ENCODE measurements at regions not wholly inside any gene's neighbourhood (a gene's known extent, or its start where the extent isn't known, plus 50 kb on each side); places are given as distances from the start of the nearest gene placed in this dataset.

DNA sequence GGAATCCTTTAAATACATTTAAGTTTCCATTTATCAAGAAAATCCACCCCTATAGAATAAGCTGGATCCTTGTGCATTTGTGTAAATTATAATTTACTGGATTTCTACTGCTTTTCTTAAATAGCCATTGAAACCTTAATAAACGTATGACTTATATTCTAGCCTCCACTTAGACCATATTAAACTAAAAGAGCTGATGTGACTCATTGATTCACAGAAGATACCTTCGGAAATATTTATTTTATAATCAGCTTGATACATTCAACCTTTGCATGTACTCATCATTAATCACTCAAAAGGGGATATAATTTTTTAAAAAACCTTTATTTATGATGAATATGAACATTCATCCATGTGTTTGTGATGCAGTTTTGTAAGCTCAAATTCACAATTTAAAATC, 136.3 kb downstream of the SPRY2 start:
- TF ChIP-seq POLR2AphosphoS5 (IDR thresholded peaks at IDR 0.05) (no peak), CTCF (IDR thresholded peaks at IDR 0.05) (no peak), EP300 (IDR thresholded peaks at IDR 0.05) (no peak), POLR2A (IDR thresholded peaks at IDR 0.05; ENCODE audit: low read depth) (no peak)

All from esophagus muscularis mucosa (tissue), 4 donors.